Subcutaneous abdominal adipose tissue (tissue), 5 donors: ENCODE measurements at regions not wholly inside any gene's neighbourhood (a gene's known extent, or its start where the extent isn't known, plus 50 kb on each side); places are given as distances from the start of the nearest gene placed in this dataset.

Experiments used
- H3K27ac ChIP-seq: one replicate; pipeline ENCODE4 v1.7.0; 2013; ENCODE audit warnings: low read depth, mild to moderate bottlenecking, inconsistent platforms, low read length, moderate library complexity
- H3K27me3 ChIP-seq, 5 donors: one replicate each; pipeline ENCODE4 v1.7.0; 2013; ENCODE audit warnings: low read length in 5 of 5, inconsistent platforms in 1 of 5; ENCODE audit not compliant: control insufficient read depth in 5 of 5, insufficient read depth in 4 of 5
- H3K36me3 ChIP-seq, 5 donors: one replicate each; pipeline ENCODE4 v1.7.0; 2013; ENCODE audit warnings: low read length in 5 of 5; ENCODE audit not compliant: control insufficient read depth in 5 of 5, insufficient read depth in 5 of 5
- H3K4me1 ChIP-seq, 5 donors: one replicate each; pipeline ENCODE4 v1.7.0; 2013; ENCODE audit warnings: low read length in 5 of 5, mild to moderate bottlenecking in 3 of 5, moderate library complexity in 1 of 5; ENCODE audit not compliant: control insufficient read depth in 5 of 5, insufficient read depth in 5 of 5
- H3K4me3 ChIP-seq, 5 donors: one replicate each; pipeline ENCODE4 v1.7.0; 2013; ENCODE audit warnings: low read length in 5 of 5, low read depth in 1 of 5
- H3K9ac ChIP-seq, 5 donors: one replicate each; pipeline ENCODE4 v1.7.0; 2013; ENCODE audit warnings: low read length in 5 of 5, mild to moderate bottlenecking in 4 of 5, moderate library complexity in 3 of 5
- H3K9me3 ChIP-seq, 5 donors: one replicate each; pipeline ENCODE4 v1.7.0; 2013; ENCODE audit warnings: low read length in 5 of 5; ENCODE audit not compliant: control insufficient read depth in 5 of 5
- donor health status: healthy.
- donor health status: healthy.
- donor health status: healthy.
- donor health status: healthy.
- donor health status: healthy.

GRCh38 chr20:4412216-4412615, 163.1 kb upstream of the ADRA1D start:
- Histone ChIP-seq H3K4me1 (peaks cover 0 to 7% (median 3%) of the 10 kb centered on the region in 5 donors), H3K27ac (no peak overlapping the region), H3K4me3 (no peak overlapping the region)

GRCh38 chr20:4411744-4412143, 162.7 kb upstream of the ADRA1D start:
- no peaks in the 10 kb centered on the region for H3K9me3 ChIP-seq
- H3K27me3 ChIP-seq, result no peaks in the 10 kb centered on the region
- H3K4me1 ChIP-seq, result peaks cover 0 to 7% (median 3%) of the 10 kb centered on the region in 5 donors
- H3K27ac ChIP-seq, result no peak overlapping the region
- H3K36me3 ChIP-seq, result no peaks in the 10 kb centered on the region
- no peak overlapping the region for H3K9ac ChIP-seq
- H3K4me3 ChIP-seq, result no peak overlapping the region

More at GRCh38 chr20:4412216-4412615, 163.1 kb upstream of the ADRA1D start:
- H3K36me3 ChIP-seq, result no peaks in the 10 kb centered on the region
- H3K9me3 ChIP-seq, result no peaks in the 10 kb centered on the region
- no peaks in the 10 kb centered on the region for H3K27me3 ChIP-seq
- no peak overlapping the region for H3K9ac ChIP-seq

GRCh38 chr20:4406627-4407026, 157.5 kb upstream of the ADRA1D start:
- Histone ChIP-seq H3K4me3 (no peak overlapping the region), H3K27ac (no peak overlapping the region), H3K27me3 (no peaks in the 10 kb centered on the region), H3K36me3 (no peaks in the 10 kb centered on the region), H3K4me1 (peaks cover 0 to 3% (median 0%) of the 10 kb centered on the region in 5 donors), H3K9me3 (no peaks in the 10 kb centered on the region), H3K9ac (no peak overlapping the region)

DNA sequence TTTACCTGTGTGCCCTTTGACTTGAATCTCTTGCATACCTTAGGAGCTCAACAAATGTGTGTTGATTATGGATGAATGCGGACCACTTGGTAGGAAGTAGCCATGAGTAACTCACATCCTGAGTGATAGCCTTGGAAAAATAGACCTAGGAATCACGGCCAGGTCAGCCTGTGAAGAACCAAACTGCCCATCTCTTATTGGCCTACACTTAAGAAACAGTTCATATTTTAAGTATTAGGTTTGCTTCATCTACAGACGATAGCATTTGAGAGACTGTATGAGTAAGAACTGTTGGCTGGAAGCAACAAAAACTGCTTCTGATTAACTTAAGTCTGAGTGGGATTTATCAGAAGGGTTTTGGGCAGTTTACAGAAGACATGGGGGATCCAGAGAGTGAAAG, 152.5 kb upstream of the ADRA1D start:
- no peaks in the 10 kb centered on the region for H3K27me3 ChIP-seq
- peaks cover 0 to 6% (median 3%) of the 10 kb centered on the region in 5 donors for H3K9me3 ChIP-seq
- no peak overlapping the region for H3K9ac ChIP-seq

DNA sequence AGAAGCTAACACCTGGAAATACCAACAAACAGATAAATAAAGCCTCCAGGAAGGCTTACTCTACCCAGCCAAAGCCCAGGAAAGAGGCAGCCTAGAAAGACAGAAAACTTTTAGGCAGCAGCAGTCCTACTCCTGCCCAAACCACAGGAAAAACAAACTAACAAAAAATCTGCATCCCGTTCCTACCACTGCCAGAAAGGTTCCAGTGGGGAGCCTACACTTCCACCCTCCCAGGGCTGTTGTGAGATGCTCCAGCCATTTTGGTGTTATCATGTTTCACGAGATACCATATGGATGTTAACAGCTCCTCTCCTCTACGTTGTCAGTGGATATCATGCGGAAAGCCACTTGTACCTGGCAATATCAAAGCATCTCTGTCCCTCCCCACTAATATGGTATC, 135.9 kb upstream of the ADRA1D start:
- no peaks in the 10 kb centered on the region for H3K9me3 ChIP-seq
- no peaks in the 10 kb centered on the region for H3K4me1 ChIP-seq
- H3K27me3 ChIP-seq, result no peaks in the 10 kb centered on the region
- H3K9ac ChIP-seq, result no peak overlapping the region
- no peak overlapping the region for H3K27ac ChIP-seq
- H3K36me3 ChIP-seq, result no peaks in the 10 kb centered on the region
- no peak overlapping the region for H3K4me3 ChIP-seq

More for the DNA sequence above, 152.5 kb upstream of the ADRA1D start:
- H3K27ac ChIP-seq, result no peak overlapping the region
- no peak overlapping the region for H3K4me3 ChIP-seq
- H3K36me3 ChIP-seq, result no peaks in the 10 kb centered on the region
- H3K4me1 ChIP-seq, result no peaks in the 10 kb centered on the region

- H3K27ac ChIP-seq, result no peak overlapping the region
- H3K9me3 ChIP-seq, result no peaks in the 10 kb centered on the region
- no peaks in the 10 kb centered on the region for H3K27me3 ChIP-seq
- H3K9ac ChIP-seq, result no peak overlapping the region
- no peaks in the 10 kb centered on the region for H3K36me3 ChIP-seq
- no peaks in the 10 kb centered on the region for H3K4me1 ChIP-seq
- H3K4me3 ChIP-seq, result no peak overlapping the region
Measured at GRCh38 chr20:4383961-4384360, 134.9 kb upstream of the ADRA1D start.

- Histone ChIP-seq H3K9ac (no peak overlapping the region), H3K36me3 (no peaks in the 10 kb centered on the region), H3K4me1 (peaks cover 0 to 10% (median 2%) of the 10 kb centered on the region in 5 donors), H3K27ac (no peak overlapping the region), H3K4me3 (no peak overlapping the region), H3K27me3 (no peaks in the 10 kb centered on the region), H3K9me3 (no peaks in the 10 kb centered on the region)
Measured at GRCh38 chr20:4375881-4376280, 126.8 kb upstream of the ADRA1D start.

GRCh38 chr20:4373454-4373853, 124.4 kb upstream of the ADRA1D start:
- Histone ChIP-seq H3K27me3 (no peaks in the 10 kb centered on the region), H3K9ac (no peak overlapping the region), H3K4me1 (peaks cover 0 to 17% (median 2%) of the 10 kb centered on the region in 5 donors), H3K9me3 (no peaks in the 10 kb centered on the region), H3K36me3 (no peaks in the 10 kb centered on the region), H3K27ac (no peak overlapping the region), H3K4me3 (no peak overlapping the region)

GRCh38 chr20:4371623-4372251, 122.7 kb upstream of the ADRA1D start:
- H3K4me1 ChIP-seq, result peaks cover 0 to 17% (median 2%) of the 10 kb centered on the region in 5 donors
- no peaks in the 10 kb centered on the region for H3K36me3 ChIP-seq
- H3K9ac ChIP-seq, result no peak overlapping the region
- H3K27me3 ChIP-seq, result no peaks in the 10 kb centered on the region
- H3K4me3 ChIP-seq, result no peak overlapping the region
- H3K9me3 ChIP-seq, result no peaks in the 10 kb centered on the region
- no peak overlapping the region for H3K27ac ChIP-seq

DNA sequence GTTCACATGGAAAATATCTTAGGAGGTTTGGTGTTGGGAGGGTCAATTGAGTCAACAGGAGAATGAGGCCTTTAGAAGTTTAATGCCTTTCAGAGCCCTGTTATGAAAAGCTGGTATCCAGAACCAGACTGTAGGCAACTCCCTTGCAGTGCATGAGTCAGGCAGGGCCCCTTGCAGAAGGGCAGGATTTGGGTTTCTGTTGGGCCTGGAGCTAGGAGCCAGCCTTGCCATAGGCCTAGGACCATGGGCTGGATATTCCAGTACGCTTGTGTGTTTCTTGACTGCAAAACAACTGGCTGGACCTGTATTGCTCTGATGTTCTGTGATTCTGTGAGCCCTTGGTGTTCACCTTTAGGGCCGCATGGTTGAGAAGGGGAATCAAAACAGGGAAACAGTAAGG, 121.8 kb upstream of the ADRA1D start:
- Histone ChIP-seq H3K9ac (no peak overlapping the region), H3K4me3 (no peak overlapping the region), H3K27ac (no peak overlapping the region)

More for the DNA sequence above, 121.8 kb upstream of the ADRA1D start:
- peaks cover 0 to 3% (median 0%) of the 10 kb centered on the region in 5 donors for H3K9me3 ChIP-seq
- H3K4me1 ChIP-seq, result peaks cover 0 to 17% (median 0%) of the 10 kb centered on the region in 5 donors
- no peaks in the 10 kb centered on the region for H3K27me3 ChIP-seq
- H3K36me3 ChIP-seq, result no peaks in the 10 kb centered on the region
